Nephron (organoid): ENCODE measurements at regions not wholly inside any gene's neighbourhood (a gene's known extent, or its start where the extent isn't known, plus 50 kb on each side); places are given as distances from the start of the nearest gene placed in this dataset.

ENCODE experiments used
- H3K27ac Mint-ChIP-seq, 3 experiments: 2 replicates each; pipeline ENCODE4 v1.8.0; 2020; ENCODE audit warnings: mixed read lengths in 3 of 3, mild to moderate bottlenecking in 2 of 3, moderate library complexity in 1 of 3
- H3K27me3 Mint-ChIP-seq: 2 replicates; pipeline ENCODE4 v1.8.0; 2021; ENCODE audit warnings: low read depth, mild to moderate bottlenecking, moderate library complexity, mixed read lengths
- H3K36me3 Mint-ChIP-seq: 2 replicates; pipeline ENCODE4 v1.8.0; 2020; ENCODE audit warnings: low read depth, mixed read lengths
- H3K4me1 Mint-ChIP-seq: 2 replicates; pipeline ENCODE4 v1.8.0; 2020; ENCODE audit warnings: mixed read lengths
- H3K4me3 Mint-ChIP-seq, 3 experiments: 2 replicates each; pipeline ENCODE4 v1.8.0; 2020; ENCODE audit warnings: mild to moderate bottlenecking in 3 of 3, mixed read lengths in 3 of 3, moderate library complexity in 2 of 3
- H3K9me3 Mint-ChIP-seq: 2 replicates; pipeline ENCODE4 v1.8.0; 2020; ENCODE audit warnings: mixed read lengths
- CTCF ChIP-seq, 3 experiments: fragments of 200-600 bp; sonication (generic); IDR thresholded peaks; one replicate each; pipeline ENCODE4 v1.5.0; 2021; ENCODE audit warnings: antibody characterized with exemption in 3 of 3; ENCODE audit not compliant: unreplicated experiment in 3 of 3

GRCh38 chr7:116449441-116449840, 50.1 kb upstream of the CAV2 start:
- Mint-ChIP-seq H3K27me3 (no peaks in the 10 kb centered on the region), H3K27ac (no peak overlapping the region), H3K4me1 (no peaks in the 10 kb centered on the region), H3K9me3 (no peaks in the 10 kb centered on the region), H3K4me3 (no peak overlapping the region), H3K36me3 (no peaks in the 10 kb centered on the region)
- TF ChIP-seq CTCF (IDR thresholded peaks at IDR 0.05; ENCODE audit: unreplicated experiment in 3 of 3): no peak
